COLO829 (cell line): ENCODE measurements at regions not wholly inside any gene's neighbourhood (a gene's known extent, or its start where the extent isn't known, plus 50 kb on each side); places are given as distances from the start of the nearest gene placed in this dataset.
"Not testable (repeated sequence)": the region's sequence is repeated elsewhere in the genome, so short reads cannot be mapped to it uniquely, and the experiment has no call there.

Experiments
- DNase-seq: peaks from one replicate; pipeline ENCODE4 v3.0.0; 2012; ENCODE audit warnings: low spot score

- DNase-seq = no peak
Measured at GRCh38 chrX:96211953-96212352, 472.7 kb upstream of the DIAPH2 start.

- DNase-seq = not testable (repeated sequence)
Measured at GRCh38 chrX:96214681-96215080, 470.0 kb upstream of the DIAPH2 start.

- no peak for DNase-seq
Measured at GRCh38 chrX:96224279-96224678, 460.4 kb upstream of the DIAPH2 start.

- DNase-seq = peak; percentile 16
Measured at GRCh38 chrX:96244955-96245354, 439.7 kb upstream of the DIAPH2 start.

GRCh38 chrX:96246436-96246835 lies 438.2 kb upstream of the DIAPH2 start:
- no peak for DNase-seq
